HG02973 (cell line): ENCODE measurements at regions not wholly inside any gene's neighbourhood (a gene's known extent, or its start where the extent isn't known, plus 50 kb on each side); places are given as distances from the start of the nearest gene placed in this dataset.
"Not testable (repeated sequence)": the region's sequence is repeated elsewhere in the genome, so short reads cannot be mapped to it uniquely, and the experiment has no call there.

Source experiments
- ATAC-seq: cut with Tn5 transposase; IDR thresholded peaks from one replicate; pipeline ENCODE4 v1.9.1; 2021; ENCODE audit warnings: moderate library complexity; ENCODE audit not compliant: unreplicated experiment

- ATAC-seq: no peak
Measured at GRCh38 chr18:5024741-5025140, 172.3 kb downstream of the AKAIN1 start.

- ATAC-seq: no peak
Measured at GRCh38 chr18:5021558-5021957, 175.5 kb downstream of the AKAIN1 start.

GRCh38 chr18:5015213-5015612, 181.8 kb downstream of the AKAIN1 start:
- no peak for ATAC-seq

GRCh38 chr18:5004031-5004820, 192.8 kb downstream of the AKAIN1 start:
- ATAC-seq: not testable (repeated sequence)

- no peak for ATAC-seq
Measured at GRCh38 chr18:4994710-4995109, 202.3 kb downstream of the AKAIN1 start.

GRCh38 chr18:4987452-4988405, 209.3 kb downstream of the AKAIN1 start:
- ATAC-seq: no peak

- no peak for ATAC-seq
Measured at GRCh38 chr18:4986677-4987076, 210.4 kb downstream of the AKAIN1 start.

GRCh38 chr18:4986066-4986465, 211.0 kb downstream of the AKAIN1 start:
- no peak for ATAC-seq

GRCh38 chr18:4961121-4961909, 235.7 kb downstream of the AKAIN1 start:
- no peak for ATAC-seq

GRCh38 chr18:4960578-4960977, 236.5 kb downstream of the AKAIN1 start:
- ATAC-seq: no peak

GRCh38 chr18:4931209-4931608, 265.8 kb downstream of the AKAIN1 start:
- ATAC-seq: no peak

GRCh38 chr18:4921548-4921947, 275.5 kb downstream of the AKAIN1 start:
- no peak for ATAC-seq

GRCh38 chr18:4917509-4917908, 279.5 kb downstream of the AKAIN1 start:
- ATAC-seq: not testable (repeated sequence)

- no peak for ATAC-seq
Measured at GRCh38 chr18:4908328-4908727, 288.7 kb downstream of the AKAIN1 start.

- ATAC-seq: no peak
Measured at GRCh38 chr18:4906856-4907255, 290.2 kb downstream of the AKAIN1 start.

GRCh38 chr18:4888251-4889040, 308.6 kb downstream of the AKAIN1 start:
- no peak for ATAC-seq

GRCh38 chr18:4878480-4878879, 318.6 kb downstream of the AKAIN1 start:
- ATAC-seq: no peak

- no peak for ATAC-seq
Measured at GRCh38 chr18:4871197-4871596, 325.9 kb downstream of the AKAIN1 start.

- ATAC-seq: no peak
Measured at GRCh38 chr18:4870177-4870773, 326.8 kb downstream of the AKAIN1 start.

- ATAC-seq: no peak
Measured at GRCh38 chr18:4869155-4869554, 327.9 kb downstream of the AKAIN1 start.
